Gastrocnemius medialis (tissue), 4 donors: ENCODE measurements at regions not wholly inside any gene's neighbourhood (a gene's known extent, or its start where the extent isn't known, plus 50 kb on each side); places are given as distances from the start of the nearest gene placed in this dataset.
"Not testable (repeated sequence)": the region's sequence is repeated elsewhere in the genome, so short reads cannot be mapped to it uniquely, and the experiment has no call there.

Source experiments
- ATAC-seq, 2 donors: fragments of 150-250 bp; one replicate each; pipeline ENCODE4 v1.9.1; 2016
- DNase-seq, 2 donors: peaks; one replicate each; pipeline ENCODE4 v3.0.0-alpha.2; 2019
- H3K27ac ChIP-seq, 4 donors: fragments of 200-600 bp; sonication (generic); 1 replicate in 1 of 4; 2 replicates in 3 of 4; pipeline ENCODE4 v1.5.1; 2016 to 2018; ENCODE audit warnings: mild to moderate bottlenecking in 2 of 4, moderate library complexity in 1 of 4
- H3K27me3 ChIP-seq, 3 donors: fragments of 200-600 bp; sonication (generic) in 2 of 3; 1 replicate in 1 of 3; 2 replicates in 2 of 3; pipeline versions ENCODE4 v1.5.1 to v1.6.0; 2016 to 2019; ENCODE audit warnings: mild to moderate bottlenecking in 1 of 3, moderate library complexity in 1 of 3
- H3K36me3 ChIP-seq, 2 donors: fragments of 200-600 bp; sonication (generic) in 1 of 2; one replicate each; pipeline ENCODE4 v1.5.1; 2017 to 2018
- H3K4me1 ChIP-seq, 2 donors: fragments of 200-600 bp; sonication (generic) in 1 of 2; one replicate each; pipeline ENCODE4 v1.5.1; 2016 to 2017; ENCODE audit warnings: mild to moderate bottlenecking in 2 of 2
- H3K4me3 ChIP-seq, 4 donors: fragments of 200-600 bp; sonication (generic) in 3 of 4; 1 replicate in 1 of 4; 2 replicates in 3 of 4; pipeline ENCODE4 v1.5.1; 2016 to 2019; ENCODE audit warnings: mild to moderate bottlenecking in 2 of 4
- H3K9me3 ChIP-seq, 3 donors: fragments of 200-600 bp; sonication (generic) in 2 of 3; 1 replicate in 1 of 3; 2 replicates in 2 of 3; pipeline ENCODE4 v1.5.1; 2016 to 2019
- POLR2A ChIP-seq, 2 donors: fragments of 450-650 bp; IDR thresholded peaks; one replicate each; pipeline ENCODE4 v1.6.1; 2017; ENCODE audit warnings: antibody characterized with exemption in 2 of 2, mild to moderate bottlenecking in 2 of 2, moderate library complexity in 2 of 2
- in situ Hi-C, 4 donors: fragments of 200-750 bp; cut with MboI; loops; one replicate each; pipeline versions ENCODE4 v1.15.0 to v1.8.0; 2017; ENCODE audit warnings: low sequenced_read_pairs in 4 of 4
- intact Hi-C: fragments of 100-400 bp; cut with DNase I; formaldehyde crosslinking; loops from one replicate; pipeline ENCODE4 v1.15.1; 2023; ENCODE audit warnings: low total_unique reads
- TF ChIP-seq, protein P1 (sequence below), 5 experiments: fragments of 450-650 bp in 3 of 5; fragments of 200-600 bp in 2 of 5; sonication (generic) in 2 of 5; IDR thresholded peaks in 4 of 5; conservative IDR thresholded peaks in 1 of 5; 1 replicate in 4 of 5; 2 replicates in 1 of 5; pipeline ENCODE4 v1.5.1; 2016 to 2019; ENCODE audit warnings: antibody characterized with exemption in 5 of 5, mild to moderate bottlenecking in 3 of 5, moderate library complexity in 3 of 5

DNA sequence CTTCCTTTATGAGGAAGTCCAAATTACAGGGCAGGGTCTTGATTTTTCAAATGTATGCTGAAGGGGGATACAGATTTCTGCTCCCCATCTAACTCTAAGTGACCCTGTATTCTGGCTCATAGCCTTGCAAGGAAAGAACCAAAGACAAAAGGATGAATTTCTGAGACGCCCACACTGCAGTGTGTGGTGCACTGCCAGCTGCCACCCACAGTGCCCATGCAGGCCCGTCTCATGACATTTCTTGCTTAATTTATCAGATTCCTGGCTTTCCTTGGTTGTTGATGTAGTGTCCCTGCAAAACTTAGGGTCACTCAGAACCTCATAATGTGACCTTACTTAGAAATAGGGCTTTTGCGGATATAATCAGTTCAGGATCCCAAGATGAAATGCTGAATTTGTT, 68.0 kb downstream of the CBLN4 start:
- no peaks in the 10 kb centered on the region for H3K36me3 ChIP-seq
- ATAC-seq (no peak), DNase-seq (no peak)
- in situ Hi-C loops = no loop called here
- H3K4me3 ChIP-seq = no peak overlapping the region
- no peaks in the 10 kb centered on the region for H3K9me3 ChIP-seq
- intact Hi-C loops = no loop called here
- H3K27me3 ChIP-seq = no peaks in the 10 kb centered on the region
- no peak overlapping the region for H3K27ac ChIP-seq
- TF ChIP-seq POLR2A (IDR thresholded peaks at IDR 0.05) = no peak
- TF ChIP-seq, protein P1, sequence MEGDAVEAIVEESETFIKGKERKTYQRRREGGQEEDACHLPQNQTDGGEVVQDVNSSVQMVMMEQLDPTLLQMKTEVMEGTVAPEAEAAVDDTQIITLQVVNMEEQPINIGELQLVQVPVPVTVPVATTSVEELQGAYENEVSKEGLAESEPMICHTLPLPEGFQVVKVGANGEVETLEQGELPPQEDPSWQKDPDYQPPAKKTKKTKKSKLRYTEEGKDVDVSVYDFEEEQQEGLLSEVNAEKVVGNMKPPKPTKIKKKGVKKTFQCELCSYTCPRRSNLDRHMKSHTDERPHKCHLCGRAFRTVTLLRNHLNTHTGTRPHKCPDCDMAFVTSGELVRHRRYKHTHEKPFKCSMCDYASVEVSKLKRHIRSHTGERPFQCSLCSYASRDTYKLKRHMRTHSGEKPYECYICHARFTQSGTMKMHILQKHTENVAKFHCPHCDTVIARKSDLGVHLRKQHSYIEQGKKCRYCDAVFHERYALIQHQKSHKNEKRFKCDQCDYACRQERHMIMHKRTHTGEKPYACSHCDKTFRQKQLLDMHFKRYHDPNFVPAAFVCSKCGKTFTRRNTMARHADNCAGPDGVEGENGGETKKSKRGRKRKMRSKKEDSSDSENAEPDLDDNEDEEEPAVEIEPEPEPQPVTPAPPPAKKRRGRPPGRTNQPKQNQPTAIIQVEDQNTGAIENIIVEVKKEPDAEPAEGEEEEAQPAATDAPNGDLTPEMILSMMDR (IDR thresholded peaks at IDR 0.05 in 4 of 5, conservative IDR thresholded peaks at IDR 0.05 in 1 of 5) = no peak
- H3K4me1 ChIP-seq = no peaks in the 10 kb centered on the region

DNA sequence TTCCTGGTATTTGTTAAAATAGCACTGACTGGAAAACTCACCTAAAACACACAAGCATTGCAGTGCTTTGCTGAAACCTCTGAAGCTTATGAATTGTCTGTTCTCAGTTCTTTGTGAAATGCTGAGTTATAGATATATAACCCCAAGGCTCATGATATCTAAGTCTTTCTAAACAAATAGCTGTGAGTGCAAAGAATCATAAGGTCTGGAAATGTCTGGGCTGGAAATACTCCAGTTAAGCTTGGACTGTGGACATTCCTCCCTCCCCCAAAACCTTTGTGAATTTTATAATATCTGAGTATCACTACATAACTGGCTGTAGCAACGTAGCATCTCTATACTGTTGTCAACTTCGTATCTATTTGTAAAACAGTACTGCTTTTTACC, 69.1 kb downstream of the CBLN4 start:
- no peak for TF ChIP-seq POLR2A (IDR thresholded peaks at IDR 0.05)
- TF ChIP-seq, protein P1 (IDR thresholded peaks at IDR 0.05 in 4 of 5, conservative IDR thresholded peaks at IDR 0.05 in 1 of 5) = no peak
- Histone ChIP-seq H3K9me3 (no peaks in the 10 kb centered on the region), H3K27me3 (no peaks in the 10 kb centered on the region), H3K27ac (no peak overlapping the region), H3K4me3 (no peak overlapping the region), H3K4me1 (no peaks in the 10 kb centered on the region), H3K36me3 (no peaks in the 10 kb centered on the region)
- DNase-seq (no peak), ATAC-seq (no peak)
- intact Hi-C loops = no loop called here
- in situ Hi-C loops = no loop called here

DNA sequence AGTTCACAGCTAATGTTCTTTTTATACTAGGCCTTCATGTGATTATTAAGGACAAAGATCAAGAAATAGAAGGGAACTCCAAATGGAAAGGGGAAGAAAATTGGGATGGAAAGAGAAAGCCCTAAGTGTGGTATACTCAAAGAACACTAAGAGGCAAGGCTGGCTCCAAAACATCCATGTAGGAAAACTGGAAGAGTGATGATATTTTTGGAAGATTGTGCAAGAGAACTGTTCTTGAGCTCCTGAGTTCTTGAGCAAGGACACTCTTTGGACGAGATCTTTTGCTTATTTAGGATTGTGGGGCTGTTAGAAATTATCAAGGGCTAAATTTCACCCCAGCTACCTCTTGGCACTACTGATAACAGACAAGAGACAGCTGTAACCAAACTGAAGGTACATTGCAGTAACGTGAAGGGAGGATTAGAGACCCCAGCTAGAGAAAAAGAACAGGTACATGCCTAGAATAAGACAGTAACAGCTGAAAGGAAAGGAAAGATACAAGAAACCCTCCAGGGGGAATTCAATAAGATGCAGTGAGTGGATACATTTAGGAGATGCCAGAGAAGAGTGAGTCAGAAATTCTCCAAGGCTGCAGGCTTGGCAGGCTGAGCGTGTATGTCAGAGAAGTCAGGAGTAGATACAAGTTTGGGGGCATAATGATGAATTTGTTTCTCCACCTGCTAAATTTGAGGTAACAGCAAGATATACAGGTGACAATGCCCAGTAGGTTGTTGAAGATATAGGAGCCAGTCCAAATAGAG, 69.7 kb downstream of the CBLN4 start:
- intact Hi-C loops = no loop called here
- TF ChIP-seq POLR2A (IDR thresholded peaks at IDR 0.05) = no peak
- TF ChIP-seq, protein P1 (IDR thresholded peaks at IDR 0.05 in 4 of 5, conservative IDR thresholded peaks at IDR 0.05 in 1 of 5) = no peak
- ATAC-seq = no peak
- Histone ChIP-seq H3K27me3 (no peaks in the 10 kb centered on the region), H3K4me3 (no peak overlapping the region), H3K27ac (no peak overlapping the region), H3K4me1 (no peaks in the 10 kb centered on the region), H3K36me3 (no peaks in the 10 kb centered on the region), H3K9me3 (no peaks in the 10 kb centered on the region)
- peak in 1 of 2 donors; percentile 11 for DNase-seq
- in situ Hi-C loops = no loop called here

DNA sequence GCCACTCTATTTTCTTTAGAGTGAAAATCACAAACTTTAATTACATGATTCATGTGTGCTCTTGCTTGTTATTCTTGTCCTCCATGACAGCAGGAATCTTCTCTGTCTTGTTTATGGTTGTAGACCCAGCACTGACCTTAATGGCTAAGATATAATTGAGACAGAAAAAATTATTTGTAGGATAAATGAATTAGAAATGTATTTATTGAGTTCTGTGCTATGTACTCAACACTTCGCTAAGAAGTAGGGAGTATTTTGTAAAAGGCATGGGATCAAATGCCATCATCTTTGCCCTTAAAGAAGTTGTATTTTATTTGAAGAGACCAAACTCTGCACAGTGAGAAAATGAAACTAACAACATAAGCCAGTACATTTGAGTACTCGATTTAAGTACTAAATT, 71.2 kb downstream of the CBLN4 start:
- TF ChIP-seq, protein P1 (IDR thresholded peaks at IDR 0.05 in 4 of 5, conservative IDR thresholded peaks at IDR 0.05 in 1 of 5) = no peak
- no peak for TF ChIP-seq POLR2A (IDR thresholded peaks at IDR 0.05)
- H3K27ac ChIP-seq = no peak overlapping the region
- no peaks in the 10 kb centered on the region for H3K27me3 ChIP-seq
- H3K4me1 ChIP-seq = no peaks in the 10 kb centered on the region
- no peaks in the 10 kb centered on the region for H3K9me3 ChIP-seq
- ATAC-seq (no peak), DNase-seq (no peak)
- H3K36me3 ChIP-seq = no peaks in the 10 kb centered on the region
- no peak overlapping the region for H3K4me3 ChIP-seq
- in situ Hi-C loops (no loop called here), intact Hi-C loops (no loop called here)

DNA sequence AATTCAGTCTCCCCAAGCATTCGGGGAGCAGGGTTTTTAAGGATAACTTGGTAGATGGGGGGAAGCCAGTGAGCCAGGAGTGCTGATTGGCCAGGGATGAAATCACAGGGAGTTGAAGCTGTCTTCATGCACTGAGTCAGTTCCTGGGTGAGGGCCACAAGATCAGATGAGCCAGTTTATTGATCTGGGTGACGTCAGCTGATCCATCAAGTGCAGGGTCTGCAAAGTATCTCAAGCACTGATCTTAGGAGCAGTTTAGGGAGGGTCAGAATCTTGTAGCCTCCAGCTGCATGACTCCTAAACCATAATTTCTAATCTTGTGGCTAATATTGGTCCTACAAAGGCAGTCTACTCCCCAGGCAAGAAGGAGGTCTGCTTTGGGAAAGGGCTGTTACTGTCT, 74.4 kb downstream of the CBLN4 start:
- DNase-seq, H3K9me3 ChIP-seq, H3K36me3 ChIP-seq, ATAC-seq, in situ Hi-C loops, H3K27me3 ChIP-seq, intact Hi-C loops, H3K4me3 ChIP-seq, H3K4me1 ChIP-seq, H3K27ac ChIP-seq: not testable (repeated sequence)
